ENCODE measurements at regions not wholly inside any gene's neighbourhood (a gene's known extent, or its start where the extent isn't known, plus 50 kb on each side); places are given as distances from the start of the nearest gene placed in this dataset.
"Not testable (repeated sequence)": the region's sequence is repeated elsewhere in the genome, so short reads cannot be mapped to it uniquely, and the experiment has no call there.

GRCh38 chr2:52423111-52423510, 1344.5 kb upstream of the CHAC2 start:
- H3K4me3 ChIP-seq (ENCODE audit: low read depth in 1 of 5, low read length in 5 of 5): no peak overlapping the region
- no peaks in the 10 kb centered on the region for H3K27me3 ChIP-seq (ENCODE audit: control insufficient read depth in 5 of 5, insufficient read depth in 4 of 5, low read length in 5 of 5)
- no peaks in the 10 kb centered on the region for H3K36me3 ChIP-seq (ENCODE audit: control insufficient read depth in 5 of 5, insufficient read depth in 5 of 5, low read length in 5 of 5)
- H3K9ac ChIP-seq (ENCODE audit: low read length in 5 of 5): no peak overlapping the region
- H3K4me1 ChIP-seq (ENCODE audit: control insufficient read depth in 5 of 5, insufficient read depth in 5 of 5, low read length in 5 of 5): no peaks in the 10 kb centered on the region
- H3K27ac ChIP-seq (ENCODE audit: low read depth, low read length): no peak overlapping the region
- no peaks in the 10 kb centered on the region for H3K9me3 ChIP-seq (ENCODE audit: control insufficient read depth in 5 of 5, low read length in 5 of 5)

GRCh38 chr2:52416340-52416739, 1351.3 kb upstream of the CHAC2 start:
- Histone ChIP-seq H3K27ac (ENCODE audit: low read depth, low read length) (no peak overlapping the region), H3K27me3 (ENCODE audit: control insufficient read depth in 5 of 5, insufficient read depth in 4 of 5, low read length in 5 of 5) (no peaks in the 10 kb centered on the region), H3K9ac (ENCODE audit: low read length in 5 of 5) (no peak overlapping the region), H3K36me3 (ENCODE audit: control insufficient read depth in 5 of 5, insufficient read depth in 5 of 5, low read length in 5 of 5) (no peaks in the 10 kb centered on the region), H3K4me1 (ENCODE audit: control insufficient read depth in 5 of 5, insufficient read depth in 5 of 5, low read length in 5 of 5) (no peaks in the 10 kb centered on the region), H3K9me3 (ENCODE audit: control insufficient read depth in 5 of 5, low read length in 5 of 5) (peaks cover 0 to 4% (median 0%) of the 10 kb centered on the region in 5 donors), H3K4me3 (ENCODE audit: low read depth in 1 of 5, low read length in 5 of 5) (no peak overlapping the region)

GRCh38 chr2:52414561-52415295, 1352.9 kb upstream of the CHAC2 start:
- no peaks in the 10 kb centered on the region for H3K27me3 ChIP-seq (ENCODE audit: control insufficient read depth in 5 of 5, insufficient read depth in 4 of 5, low read length in 5 of 5)
- no peak overlapping the region for H3K27ac ChIP-seq (ENCODE audit: low read depth, low read length)
- H3K9ac ChIP-seq (ENCODE audit: low read length in 5 of 5): no peak overlapping the region
- no peaks in the 10 kb centered on the region for H3K36me3 ChIP-seq (ENCODE audit: control insufficient read depth in 5 of 5, insufficient read depth in 5 of 5, low read length in 5 of 5)
- H3K9me3 ChIP-seq (ENCODE audit: control insufficient read depth in 5 of 5, low read length in 5 of 5): peaks cover 0 to 4% (median 0%) of the 10 kb centered on the region in 5 donors
- H3K4me3 ChIP-seq (ENCODE audit: low read depth in 1 of 5, low read length in 5 of 5): no peak overlapping the region
- H3K4me1 ChIP-seq (ENCODE audit: control insufficient read depth in 5 of 5, insufficient read depth in 5 of 5, low read length in 5 of 5): no peaks in the 10 kb centered on the region

- not testable (repeated sequence) for H3K9ac ChIP-seq (ENCODE audit: low read length in 5 of 5); H3K4me3 ChIP-seq (ENCODE audit: low read depth in 1 of 5, low read length in 5 of 5); H3K27me3 ChIP-seq (ENCODE audit: control insufficient read depth in 5 of 5, insufficient read depth in 4 of 5, low read length in 5 of 5); H3K4me1 ChIP-seq (ENCODE audit: control insufficient read depth in 5 of 5, insufficient read depth in 5 of 5, low read length in 5 of 5); H3K27ac ChIP-seq (ENCODE audit: low read depth, low read length); H3K36me3 ChIP-seq (ENCODE audit: control insufficient read depth in 5 of 5, insufficient read depth in 5 of 5, low read length in 5 of 5); H3K9me3 ChIP-seq (ENCODE audit: control insufficient read depth in 5 of 5, low read length in 5 of 5)
Observed at GRCh38 chr2:52409308-52410118, 1358.1 kb upstream of the CHAC2 start.

GRCh38 chr2:52405980-52406379, 1361.6 kb upstream of the CHAC2 start:
- H3K36me3 ChIP-seq (ENCODE audit: control insufficient read depth in 5 of 5, insufficient read depth in 5 of 5, low read length in 5 of 5): no peaks in the 10 kb centered on the region
- no peak overlapping the region for H3K9ac ChIP-seq (ENCODE audit: low read length in 5 of 5)
- no peaks in the 10 kb centered on the region for H3K4me1 ChIP-seq (ENCODE audit: control insufficient read depth in 5 of 5, insufficient read depth in 5 of 5, low read length in 5 of 5)
- H3K4me3 ChIP-seq (ENCODE audit: low read depth in 1 of 5, low read length in 5 of 5): no peak overlapping the region
- no peaks in the 10 kb centered on the region for H3K27me3 ChIP-seq (ENCODE audit: control insufficient read depth in 5 of 5, insufficient read depth in 4 of 5, low read length in 5 of 5)
- no peak overlapping the region for H3K27ac ChIP-seq (ENCODE audit: low read depth, low read length)
- no peaks in the 10 kb centered on the region for H3K9me3 ChIP-seq (ENCODE audit: control insufficient read depth in 5 of 5, low read length in 5 of 5)

- Histone ChIP-seq H3K27ac (ENCODE audit: low read depth, low read length) (no peak overlapping the region), H3K4me3 (ENCODE audit: low read depth in 1 of 5, low read length in 5 of 5) (no peak overlapping the region), H3K27me3 (ENCODE audit: control insufficient read depth in 5 of 5, insufficient read depth in 4 of 5, low read length in 5 of 5) (no peaks in the 10 kb centered on the region), H3K36me3 (ENCODE audit: control insufficient read depth in 5 of 5, insufficient read depth in 5 of 5, low read length in 5 of 5) (no peaks in the 10 kb centered on the region), H3K9ac (ENCODE audit: low read length in 5 of 5) (no peak overlapping the region), H3K9me3 (ENCODE audit: control insufficient read depth in 5 of 5, low read length in 5 of 5) (no peaks in the 10 kb centered on the region), H3K4me1 (ENCODE audit: control insufficient read depth in 5 of 5, insufficient read depth in 5 of 5, low read length in 5 of 5) (no peaks in the 10 kb centered on the region)
Observed at GRCh38 chr2:52404866-52405265, 1362.7 kb upstream of the CHAC2 start.

- Histone ChIP-seq H3K4me3 (ENCODE audit: low read depth in 1 of 5, low read length in 5 of 5) (no peak overlapping the region), H3K27ac (ENCODE audit: low read depth, low read length) (no peak overlapping the region), H3K9me3 (ENCODE audit: control insufficient read depth in 5 of 5, low read length in 5 of 5) (no peaks in the 10 kb centered on the region), H3K9ac (ENCODE audit: low read length in 5 of 5) (no peak overlapping the region), H3K36me3 (ENCODE audit: control insufficient read depth in 5 of 5, insufficient read depth in 5 of 5, low read length in 5 of 5) (no peaks in the 10 kb centered on the region), H3K27me3 (ENCODE audit: control insufficient read depth in 5 of 5, insufficient read depth in 4 of 5, low read length in 5 of 5) (no peaks in the 10 kb centered on the region), H3K4me1 (ENCODE audit: control insufficient read depth in 5 of 5, insufficient read depth in 5 of 5, low read length in 5 of 5) (no peaks in the 10 kb centered on the region)
Observed at GRCh38 chr2:52404046-52404445, 1363.6 kb upstream of the CHAC2 start.

- Histone ChIP-seq H3K27me3 (ENCODE audit: control insufficient read depth in 5 of 5, insufficient read depth in 4 of 5, low read length in 5 of 5) (no peaks in the 10 kb centered on the region), H3K4me3 (ENCODE audit: low read depth in 1 of 5, low read length in 5 of 5) (no peak overlapping the region), H3K36me3 (ENCODE audit: control insufficient read depth in 5 of 5, insufficient read depth in 5 of 5, low read length in 5 of 5) (no peaks in the 10 kb centered on the region), H3K9ac (ENCODE audit: low read length in 5 of 5) (no peak overlapping the region), H3K27ac (ENCODE audit: low read depth, low read length) (no peak overlapping the region), H3K4me1 (ENCODE audit: control insufficient read depth in 5 of 5, insufficient read depth in 5 of 5, low read length in 5 of 5) (no peaks in the 10 kb centered on the region), H3K9me3 (ENCODE audit: control insufficient read depth in 5 of 5, low read length in 5 of 5) (no peaks in the 10 kb centered on the region)
Observed at GRCh38 chr2:52402128-52402527, 1365.5 kb upstream of the CHAC2 start.

GRCh38 chr2:52396836-52397235, 1364.9 kb upstream of the NRXN1 start:
- no peaks in the 10 kb centered on the region for H3K4me1 ChIP-seq (ENCODE audit: control insufficient read depth in 5 of 5, insufficient read depth in 5 of 5, low read length in 5 of 5)
- no peak overlapping the region for H3K27ac ChIP-seq (ENCODE audit: low read depth, low read length)
- H3K4me3 ChIP-seq (ENCODE audit: low read depth in 1 of 5, low read length in 5 of 5): no peak overlapping the region
- no peak overlapping the region for H3K9ac ChIP-seq (ENCODE audit: low read length in 5 of 5)
- no peaks in the 10 kb centered on the region for H3K27me3 ChIP-seq (ENCODE audit: control insufficient read depth in 5 of 5, insufficient read depth in 4 of 5, low read length in 5 of 5)
- no peaks in the 10 kb centered on the region for H3K36me3 ChIP-seq (ENCODE audit: control insufficient read depth in 5 of 5, insufficient read depth in 5 of 5, low read length in 5 of 5)
- H3K9me3 ChIP-seq (ENCODE audit: control insufficient read depth in 5 of 5, low read length in 5 of 5): no peaks in the 10 kb centered on the region

- H3K4me1 ChIP-seq (ENCODE audit: control insufficient read depth in 5 of 5, insufficient read depth in 5 of 5, low read length in 5 of 5): no peaks in the 10 kb centered on the region
- H3K9me3 ChIP-seq (ENCODE audit: control insufficient read depth in 5 of 5, low read length in 5 of 5): no peaks in the 10 kb centered on the region
- no peaks in the 10 kb centered on the region for H3K27me3 ChIP-seq (ENCODE audit: control insufficient read depth in 5 of 5, insufficient read depth in 4 of 5, low read length in 5 of 5)
- no peak overlapping the region for H3K4me3 ChIP-seq (ENCODE audit: low read depth in 1 of 5, low read length in 5 of 5)
- no peaks in the 10 kb centered on the region for H3K36me3 ChIP-seq (ENCODE audit: control insufficient read depth in 5 of 5, insufficient read depth in 5 of 5, low read length in 5 of 5)
- no peak overlapping the region for H3K9ac ChIP-seq (ENCODE audit: low read length in 5 of 5)
- no peak overlapping the region for H3K27ac ChIP-seq (ENCODE audit: low read depth, low read length)
Observed at GRCh38 chr2:52395912-52396311, 1364.0 kb upstream of the NRXN1 start.

Data from subcutaneous abdominal adipose tissue (tissue), 5 donors.